ENCODE measurements at regions not wholly inside any gene's neighbourhood (a gene's known extent, or its start where the extent isn't known, plus 50 kb on each side); places are given as distances from the start of the nearest gene placed in this dataset.

DNA sequence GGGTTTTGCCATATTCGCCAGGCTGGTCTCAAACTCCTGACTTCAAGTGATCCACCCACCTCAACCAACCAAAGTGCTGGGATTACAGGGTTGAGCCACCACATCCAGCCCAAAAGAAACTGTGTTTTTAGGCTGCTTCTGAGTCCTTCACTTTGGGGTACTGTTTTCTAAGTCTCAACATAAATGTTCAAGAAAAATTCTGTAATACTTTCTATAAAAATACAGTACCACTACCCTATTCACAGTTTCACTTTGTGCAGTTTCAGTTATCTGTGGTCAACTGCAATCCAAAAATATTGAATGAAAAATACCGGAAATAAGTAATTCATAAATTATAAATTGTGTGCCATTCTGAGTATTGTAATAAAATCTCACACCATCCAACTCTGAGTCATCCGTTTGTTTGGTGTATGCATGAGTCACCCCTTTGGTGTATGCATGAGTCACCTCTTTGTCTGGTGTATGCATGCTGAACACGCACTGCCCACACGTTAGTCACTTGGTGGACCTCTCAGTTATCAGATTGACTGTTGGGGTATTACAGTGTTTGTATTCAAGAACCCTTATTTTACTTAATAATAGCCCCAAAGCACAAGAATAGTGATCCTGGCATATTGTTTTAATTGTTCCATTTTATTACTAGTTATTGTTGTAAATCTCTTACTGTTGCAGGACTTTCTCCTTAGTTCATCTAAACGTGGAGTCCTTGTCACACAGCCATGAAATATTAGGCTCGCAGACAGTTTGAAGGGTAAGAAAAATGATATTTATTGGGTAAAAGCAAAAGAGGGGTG, 190.2 kb downstream of the FSCB start:
- H3K4ac ChIP-seq (ENCODE audit: low read depth, low read length), result no peak overlapping the region
- intact Hi-C loops (cut with micrococcal nuclease), result no loop called here
- H3K27me3 ChIP-seq (ENCODE audit: control insufficient read depth, insufficient read depth, low read length), result no peaks in the 10 kb centered on the region
- H3K27ac ChIP-seq (ENCODE audit: insufficient read depth, low read length), result peak overlapping the region; percentile 37; the same call in 1 of the 2 replicates
- H2AK9ac ChIP-seq (replicated peaks; ENCODE audit: low read depth, low read length, poor library complexity), result no peak overlapping the region
- H3K9me3 ChIP-seq (ENCODE audit: control insufficient read depth, insufficient read depth, low read length), result peaks cover 3% of the 10 kb centered on the region; the same call in 1 of the 2 replicates
- dilution Hi-C loops (cut with HindIII; ENCODE audit: low sequenced_read_pairs, unreplicated experiment), result no loop called here
- no peaks in the 10 kb centered on the region for H4K20me1 ChIP-seq (ENCODE audit: insufficient read depth, low read length)
- H3K9me1 ChIP-seq (ENCODE audit: insufficient read depth, low read length), result no peaks in the 10 kb centered on the region
- no peak overlapping the region for H3K9ac ChIP-seq (ENCODE audit: low read depth, low read length)
- no peak overlapping the region for H3K56ac ChIP-seq (ENCODE audit: extremely low read depth, insufficient read depth, low read length)
- H4K91ac ChIP-seq (ENCODE audit: insufficient read depth, low read depth, low read length), result no peak overlapping the region
- no peak overlapping the region for H3K4me2 ChIP-seq (ENCODE audit: low read depth, low read length)
- ChIA-PET CTCF (no interaction called here), POLR2A (ENCODE audit: unreplicated experiment) (no interaction called here)
- no peak overlapping the region for H3K4me3 ChIP-seq (ENCODE audit: insufficient read depth, low read depth, low read length)
- H2BK5ac ChIP-seq (ENCODE audit: low read depth, low read length, poor library complexity, severe bottlenecking), result no peak overlapping the region
- TF ChIP-seq BHLHE40 (IDR thresholded peaks at IDR 0.05; ENCODE audit: low read depth, low read length) (peak; percentile 87), NFE2L2 (IDR thresholded peaks at IDR 0.05; ENCODE audit: low read depth, low read length) (peak; percentile 25; the same call in 1 of the 2 replicates), ELK1 (IDR thresholded peaks at IDR 0.05; ENCODE audit: borderline replicate concordance, low read depth, low read length) (no peak), FOS (IDR thresholded peaks at IDR 0.05; ENCODE audit: low read depth, low read length) (peak; percentile 100)
- H3K79me1 ChIP-seq (ENCODE audit: low read depth in 1 of 2, low read length in 2 of 2), result no peaks in the 10 kb centered on the region
- no peak overlapping the region for H2AFZ ChIP-seq (replicated peaks; ENCODE audit: low read length, poor library complexity)
- no peak overlapping the region for H3K14ac ChIP-seq (replicated peaks; ENCODE audit: low read depth, low read length)
- H3K23ac ChIP-seq (ENCODE audit: low read depth, low read length), result no peak overlapping the region
- H2AK5ac ChIP-seq (ENCODE audit: low read depth, low read length), result no peak overlapping the region
- no TSS peak for BruUV-seq (replicated peaks)
- no peaks in the 10 kb centered on the region for H3K4me1 ChIP-seq (ENCODE audit: control insufficient read depth, insufficient read depth, low read length)
- peak overlapping the region; percentile 11; the same call in 1 of the 2 replicates for H2BK120ac ChIP-seq (ENCODE audit: low read depth, low read length)
- H2BK15ac ChIP-seq (ENCODE audit: low read depth, low read length), result no peak overlapping the region
- in situ Hi-C loops (cut with MboI; ENCODE audit: low sequenced_read_pairs), result no loop called here
- no peaks in the 10 kb centered on the region for H3K36me3 ChIP-seq (ENCODE audit: control insufficient read depth, insufficient read depth, low read length)
- H4K5ac ChIP-seq (ENCODE audit: low read depth, low read length), result no peak overlapping the region
- WGBS, 2 experiments (ENCODE audit: extremely low coverage in 2 of 2, insufficient read length in 1 of 2), result no CpG with 5 or more reads among the region's 7 CpGs
- H2BK20ac ChIP-seq (ENCODE audit: low read depth, low read length), result peak overlapping the region; percentile 71; the same call in 1 of the 2 replicates
- DNase-seq (peak; percentile 93), ATAC-seq (ENCODE audit: low read depth) (peak; percentile 81)
- H3K18ac ChIP-seq (ENCODE audit: low read depth, low read length), result no peak overlapping the region
- no peak overlapping the region for H4K8ac ChIP-seq (ENCODE audit: low read depth in 2 of 2, low read length in 2 of 2)
